Liver (tissue), 7 donors: ENCODE measurements at regions not wholly inside any gene's neighbourhood (a gene's known extent, or its start where the extent isn't known, plus 50 kb on each side); places are given as distances from the start of the nearest gene placed in this dataset.

Experiments
- DNase-seq: peaks from one replicate; pipeline ENCODE4 v3.0.0-alpha.2; 2017; ENCODE audit warnings: low spot score
- H3K27ac ChIP-seq, 2 donors: one replicate each; pipeline ENCODE4 v1.7.0; 2013; ENCODE audit warnings: inconsistent platforms in 2 of 2, low read length in 2 of 2, control low read depth in 1 of 2, low read depth in 1 of 2, mild to moderate bottlenecking in 1 of 2
- H3K27me3 ChIP-seq, 4 donors: one replicate each; pipeline versions ENCODE4 v1.6.1 to v1.7.0; 2013; ENCODE audit warnings: low read length in 3 of 4, inconsistent platforms in 1 of 4, mild to moderate bottlenecking in 1 of 4, moderate library complexity in 1 of 4; ENCODE audit not compliant: control insufficient read depth in 4 of 4, insufficient read depth in 4 of 4
- H3K36me3 ChIP-seq, 4 donors: one replicate each; pipeline versions ENCODE4 v1.6.1 to v1.7.0; 2013; ENCODE audit warnings: low read length in 3 of 4, mild to moderate bottlenecking in 3 of 4, low read depth in 1 of 4, moderate library complexity in 1 of 4; ENCODE audit not compliant: control insufficient read depth in 4 of 4, insufficient read depth in 3 of 4
- H3K4me1 ChIP-seq, 4 donors: one replicate each; pipeline versions ENCODE4 v1.6.1 to v1.7.0; 2013; ENCODE audit warnings: low read length in 3 of 4, mild to moderate bottlenecking in 3 of 4, moderate library complexity in 1 of 4; ENCODE audit not compliant: control insufficient read depth in 4 of 4, insufficient read depth in 4 of 4
- H3K4me3 ChIP-seq, 3 donors: one replicate each; pipeline versions ENCODE4 v1.6.1 to v1.7.0; 2013; ENCODE audit warnings: low read length in 3 of 3, control low read depth in 1 of 3, low read depth in 1 of 3, mild to moderate bottlenecking in 1 of 3
- H3K9ac ChIP-seq, 2 donors: one replicate each; pipeline ENCODE4 v1.7.0; 2013; ENCODE audit warnings: low read length in 2 of 2, mild to moderate bottlenecking in 2 of 2, moderate library complexity in 2 of 2, control low read depth in 1 of 2, low read depth in 1 of 2
- H3K9me3 ChIP-seq, 4 donors: one replicate each; pipeline versions ENCODE4 v1.6.1 to v1.7.0; 2013; ENCODE audit warnings: low read length in 3 of 4; ENCODE audit not compliant: control insufficient read depth in 4 of 4
- ATF3 ChIP-seq: IDR thresholded peaks from 2 replicates; pipeline ENCODE4 v1.6.1; 2016; ENCODE audit warnings: antibody characterized with exemption
- CTCF ChIP-seq: fragments of 150-350 bp; IDR thresholded peaks from 2 replicates; pipeline ENCODE4 v1.5.1; 2017; ENCODE audit warnings: improper control_type of control experiment, low read depth, low read length; ENCODE audit not compliant: missing input control
- EGR1 ChIP-seq, 2 donors: IDR thresholded peaks; 2 replicates each; pipeline ENCODE4 v1.6.1; 2016 to 2018; ENCODE audit warnings: antibody characterized with exemption in 2 of 2, low read depth in 2 of 2
- FOXA1 ChIP-seq: IDR thresholded peaks from 2 replicates; pipeline ENCODE4 v1.6.1; 2016; ENCODE audit warnings: antibody characterized with exemption
- FOXA2 ChIP-seq: IDR thresholded peaks from 2 replicates; pipeline ENCODE4 v1.6.1; 2016; ENCODE audit warnings: antibody characterized with exemption
- GABPA ChIP-seq, 2 donors: IDR thresholded peaks in 1 of 2; conservative IDR thresholded peaks in 1 of 2; 2 replicates each; pipeline ENCODE4 v1.6.1; 2016; ENCODE audit warnings: antibody characterized with exemption in 2 of 2, mild to moderate bottlenecking in 1 of 2, moderate library complexity in 1 of 2
- HNF4A ChIP-seq, 2 donors: conservative IDR thresholded peaks; 2 replicates each; pipeline ENCODE4 v1.6.1; 2016; ENCODE audit warnings: antibody characterized with exemption in 2 of 2, mild to moderate bottlenecking in 2 of 2
- HNF4G ChIP-seq: IDR thresholded peaks from 2 replicates; pipeline ENCODE4 v1.6.1; 2016; ENCODE audit warnings: antibody characterized with exemption
- JUND ChIP-seq, 2 donors: IDR thresholded peaks; 2 replicates each; pipeline ENCODE4 v1.6.1; 2016; ENCODE audit warnings: antibody characterized with exemption in 2 of 2
- MAX ChIP-seq: IDR thresholded peaks from 2 replicates; pipeline ENCODE4 v1.6.1; 2016; ENCODE audit warnings: antibody characterized with exemption
- NR2F2 ChIP-seq: IDR thresholded peaks from 2 replicates; pipeline ENCODE4 v1.6.1; 2016; ENCODE audit warnings: antibody characterized with exemption
- RAD21 ChIP-seq, 2 donors: IDR thresholded peaks; 2 replicates each; pipeline ENCODE4 v1.6.1; 2016; ENCODE audit warnings: antibody characterized with exemption in 2 of 2, mild to moderate bottlenecking in 2 of 2
- REST ChIP-seq: IDR thresholded peaks from 2 replicates; pipeline ENCODE4 v1.6.1; 2016; ENCODE audit warnings: antibody characterized with exemption, mild to moderate bottlenecking
- RXRA ChIP-seq, 2 donors: IDR thresholded peaks; 2 replicates each; pipeline ENCODE4 v1.6.1; 2017 to 2018; ENCODE audit warnings: antibody characterized with exemption in 2 of 2, mild to moderate bottlenecking in 1 of 2
- SP1 ChIP-seq: IDR thresholded peaks from 2 replicates; pipeline ENCODE4 v1.6.1; 2018; ENCODE audit warnings: antibody characterized with exemption, mild to moderate bottlenecking
- TAF1 ChIP-seq: conservative IDR thresholded peaks from 2 replicates; pipeline ENCODE4 v1.6.1; 2016; ENCODE audit warnings: antibody characterized with exemption, mild to moderate bottlenecking
- YY1 ChIP-seq: IDR thresholded peaks from 2 replicates; pipeline ENCODE4 v1.6.1; 2016; ENCODE audit warnings: antibody characterized with exemption, mild to moderate bottlenecking
- ZBTB33 ChIP-seq: IDR thresholded peaks from 2 replicates; pipeline ENCODE4 v1.6.1; 2016; ENCODE audit warnings: antibody characterized with exemption
- donor health status: healthy.
- donor health status: healthy.
- donor health status: healthy.
- donor health status: healthy.

GRCh38 chr12:56872366-56872765 is 61.8 kb downstream of the SDR9C7 start:
- H3K4me1 ChIP-seq: peaks cover 5 to 24% (median 14%) of the 10 kb centered on the region in 4 donors
- H3K9ac ChIP-seq: no peak overlapping the region
- no peaks in the 10 kb centered on the region for H3K27me3 ChIP-seq
- no peaks in the 10 kb centered on the region for H3K9me3 ChIP-seq
- H3K4me3 ChIP-seq: no peak overlapping the region
- no peaks in the 10 kb centered on the region for H3K36me3 ChIP-seq
- no peak overlapping the region for H3K27ac ChIP-seq
- no peak for DNase-seq
- TF ChIP-seq FOXA1 (no peak), TAF1 (no peak), GABPA (IDR thresholded peaks at IDR 0.05 in 1 of 2, conservative IDR thresholded peaks at IDR 0.05 in 1 of 2) (no peak), NR2F2 (no peak), RAD21 (IDR thresholded peaks at IDR 0.05) (no peak), RXRA (IDR thresholded peaks at IDR 0.05) (no peak), EGR1 (IDR thresholded peaks at IDR 0.05; ENCODE audit: low read depth in 2 of 2) (no peak), JUND (IDR thresholded peaks at IDR 0.05) (no peak), HNF4A (conservative IDR thresholded peaks at IDR 0.05) (no peak), SP1 (no peak), ZBTB33 (no peak), FOXA2 (no peak), ATF3 (no peak), YY1 (no peak), HNF4G (no peak), MAX (no peak), REST (no peak), CTCF (no peak)
